ENCODE measurements at regions not wholly inside any gene's neighbourhood (a gene's known extent, or its start where the extent isn't known, plus 50 kb on each side); places are given as distances from the start of the nearest gene placed in this dataset.

GRCh38 chr20:16173044-16173443 lies 400.2 kb downstream of the KIF16B start:
- H3K36me3 Mint-ChIP-seq (ENCODE audit: insufficient read depth, unreplicated experiment): peaks cover 6% of the 10 kb centered on the region
- H3K27me3 Mint-ChIP-seq (ENCODE audit: insufficient read depth, unreplicated experiment): no peaks in the 10 kb centered on the region

GRCh38 chr20:16171180-16171579 lies 402.1 kb downstream of the KIF16B start:
- Mint-ChIP-seq H3K36me3 (ENCODE audit: insufficient read depth, unreplicated experiment) (peaks cover 6% of the 10 kb centered on the region), H3K27me3 (ENCODE audit: insufficient read depth, unreplicated experiment) (no peaks in the 10 kb centered on the region), H3K27ac (ENCODE audit: low read depth, unreplicated experiment) (no peak overlapping the region), H3K4me1 (ENCODE audit: insufficient read depth, unreplicated experiment) (no peaks in the 10 kb centered on the region), H3K4me3 (ENCODE audit: unreplicated experiment) (no peak overlapping the region), H3K9me3 (ENCODE audit: unreplicated experiment) (no peaks in the 10 kb centered on the region)
- BruUV-seq (replicated peaks): no TSS peak
- CTCF ChIA-PET: no interaction called here
- TF ChIP-seq CTCF (IDR thresholded peaks at IDR 0.05; ENCODE audit: unreplicated experiment): no peak
- no peak for DNase-seq (ENCODE audit: unreplicated experiment)
- POLR2A ChIA-PET: no interaction called here
- intact Hi-C loops (cut with micrococcal nuclease): no loop called here

More at GRCh38 chr20:16173044-16173443, 400.2 kb downstream of the KIF16B start:
- ChIA-PET CTCF (interaction anchor here (0.7 to 0.8 kb wide), 2 partner anchors 16 to 631 kb away, joined by 3 read pairs; no protein-coding TSS in a partner anchor), POLR2A (no interaction called here)
- H3K4me3 Mint-ChIP-seq (ENCODE audit: unreplicated experiment): no peak overlapping the region
- BruUV-seq (replicated peaks): no TSS peak
- intact Hi-C loops (cut with micrococcal nuclease): no loop called here
- no peak for TF ChIP-seq CTCF (IDR thresholded peaks at IDR 0.05; ENCODE audit: unreplicated experiment)
- H3K27ac Mint-ChIP-seq (ENCODE audit: low read depth, unreplicated experiment): no peak overlapping the region
- H3K9me3 Mint-ChIP-seq (ENCODE audit: unreplicated experiment): no peaks in the 10 kb centered on the region
- DNase-seq (ENCODE audit: unreplicated experiment): no peak
- H3K4me1 Mint-ChIP-seq (ENCODE audit: insufficient read depth, unreplicated experiment): no peaks in the 10 kb centered on the region

- intact Hi-C loops (cut with micrococcal nuclease): no loop called here
- no peaks in the 10 kb centered on the region for H3K4me1 Mint-ChIP-seq (ENCODE audit: insufficient read depth, unreplicated experiment)
- H3K27ac Mint-ChIP-seq (ENCODE audit: low read depth, unreplicated experiment): no peak overlapping the region
- no peaks in the 10 kb centered on the region for H3K9me3 Mint-ChIP-seq (ENCODE audit: unreplicated experiment)
- CTCF ChIA-PET: no interaction called here
- no peak overlapping the region for H3K4me3 Mint-ChIP-seq (ENCODE audit: unreplicated experiment)
- BruUV-seq (replicated peaks): no TSS peak
- H3K36me3 Mint-ChIP-seq (ENCODE audit: insufficient read depth, unreplicated experiment): peaks cover 6% of the 10 kb centered on the region
- DNase-seq (ENCODE audit: unreplicated experiment): no peak
- peaks cover 3% of the 10 kb centered on the region for H3K27me3 Mint-ChIP-seq (ENCODE audit: insufficient read depth, unreplicated experiment)
- POLR2A ChIA-PET: no interaction called here
- TF ChIP-seq CTCF (IDR thresholded peaks at IDR 0.05; ENCODE audit: unreplicated experiment): no peak
These were observed 402.8 kb downstream of the KIF16B start for GRCh38 chr20:16170406-16170971.

GRCh38 chr20:16167423-16168130 lies 405.7 kb downstream of the KIF16B start:
- Mint-ChIP-seq H3K36me3 (ENCODE audit: insufficient read depth, unreplicated experiment) (no peaks in the 10 kb centered on the region), H3K27me3 (ENCODE audit: insufficient read depth, unreplicated experiment) (peaks cover 10% of the 10 kb centered on the region), H3K4me3 (ENCODE audit: unreplicated experiment) (no peak overlapping the region), H3K9me3 (ENCODE audit: unreplicated experiment) (no peaks in the 10 kb centered on the region), H3K4me1 (ENCODE audit: insufficient read depth, unreplicated experiment) (no peaks in the 10 kb centered on the region), H3K27ac (ENCODE audit: low read depth, unreplicated experiment) (no peak overlapping the region)
- no TSS peak for BruUV-seq (replicated peaks)
- intact Hi-C loops (cut with micrococcal nuclease): no loop called here
- no peak for DNase-seq (ENCODE audit: unreplicated experiment)
- POLR2A ChIA-PET: no interaction called here
- CTCF ChIA-PET: interaction anchor here (0.5 kb wide), 1 partner anchor 33 kb away, joined by 3 read pairs; no protein-coding TSS in a partner anchor
- no peak for TF ChIP-seq CTCF (IDR thresholded peaks at IDR 0.05; ENCODE audit: unreplicated experiment)

Measured in MCF 10A (cell line).